ENCODE measurements at regions not wholly inside any gene's neighbourhood (a gene's known extent, or its start where the extent isn't known, plus 50 kb on each side); places are given as distances from the start of the nearest gene placed in this dataset.

- no peak for TF ChIP-seq CTCF (conservative IDR thresholded peaks at IDR 0.05; ENCODE audit: low read length)
- TF ChIP-seq EZH2phosphoT487 (IDR thresholded peaks at IDR 0.05; ENCODE audit: borderline replicate concordance, low read depth, low read length): no peak
These were observed 133.8 kb upstream of the NUDT4 start for GRCh38 chr12:93243689-93244513.

Measured in OCI-LY7 (cell line).